Retina (tissue), 1 donor: ENCODE measurements at regions not wholly inside any gene's neighbourhood (a gene's known extent, or its start where the extent isn't known, plus 50 kb on each side); places are given as distances from the start of the nearest gene placed in this dataset.
"Not testable (repeated sequence)": the region's sequence is repeated elsewhere in the genome, so short reads cannot be mapped to it uniquely, and the experiment has no call there.

Experiments used
- DNase-seq: peaks from one replicate; pipeline ENCODE4 v3.0.0-alpha.2; 2016

- DNase-seq: no peak
These were observed 1311.1 kb upstream of the NRXN1 start for GRCh38 chr2:52343010-52343409.

GRCh38 chr2:52342458-52342857 lies 1310.5 kb upstream of the NRXN1 start:
- no peak for DNase-seq

GRCh38 chr2:52341732-52342131 lies 1309.8 kb upstream of the NRXN1 start:
- DNase-seq: no peak

DNA sequence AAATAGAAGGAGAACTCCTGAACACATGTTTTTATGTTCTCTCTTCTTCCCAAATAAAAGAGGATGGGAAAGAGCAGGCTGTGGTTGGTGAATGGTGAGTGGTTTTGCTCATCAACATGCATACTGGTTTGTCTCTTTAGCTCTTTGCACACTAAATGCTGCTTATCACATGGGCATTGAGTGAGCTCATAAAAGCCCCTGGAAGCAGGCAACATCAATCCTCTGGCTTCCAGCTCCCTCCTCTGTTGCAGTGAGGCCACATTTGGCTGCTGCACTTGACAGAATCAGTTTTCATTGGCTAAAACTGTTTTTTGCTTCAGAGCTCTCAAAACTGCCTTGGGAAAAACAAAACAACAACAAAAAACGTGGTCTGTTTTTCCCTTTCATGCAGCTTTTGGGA lies 1308.2 kb upstream of the NRXN1 start:
- peak; percentile 11 for DNase-seq

- not testable (repeated sequence) for DNase-seq
These were observed 1305.9 kb upstream of the NRXN1 start for GRCh38 chr2:52337786-52338185.

- DNase-seq: no peak
These were observed 1305.0 kb upstream of the NRXN1 start for GRCh38 chr2:52336951-52337350.

DNA sequence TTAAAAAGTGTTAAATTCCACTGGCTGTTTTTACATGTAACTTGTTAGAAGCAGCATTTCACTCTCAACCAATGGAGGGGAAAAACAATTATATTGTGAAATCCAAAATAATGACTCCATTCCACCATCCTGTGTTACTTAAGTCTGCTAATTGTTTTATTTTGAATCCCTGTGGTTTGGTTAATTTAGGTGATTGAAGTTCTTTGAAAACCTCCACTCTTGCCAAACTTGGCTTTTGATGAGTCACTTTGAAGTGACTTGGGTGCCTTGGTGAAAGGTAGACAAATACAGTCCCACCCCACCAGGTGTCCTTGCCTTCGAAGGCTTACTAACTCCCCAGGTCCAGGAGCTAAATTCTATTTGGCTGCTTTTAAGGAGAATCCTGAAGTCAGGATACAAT lies 1303.8 kb upstream of the NRXN1 start:
- no peak for DNase-seq

DNA sequence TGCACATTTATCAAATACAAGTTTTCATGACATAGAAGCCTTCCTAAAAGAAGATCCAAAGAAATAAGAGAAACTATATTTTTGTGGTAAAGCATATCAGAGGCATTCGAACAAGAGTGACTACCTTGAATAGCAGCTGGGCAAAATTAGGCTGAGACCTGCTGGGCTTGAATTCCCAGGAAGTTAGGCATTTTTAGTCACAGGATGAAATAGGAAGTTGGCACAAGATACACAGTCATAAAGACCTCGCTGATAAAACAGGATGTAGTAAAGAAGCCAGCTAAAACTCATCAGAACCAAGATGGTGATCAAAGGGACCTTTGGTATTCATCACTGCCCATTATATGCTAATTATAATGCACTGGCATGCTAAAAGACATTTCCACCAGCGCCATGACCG lies 1302.3 kb upstream of the NRXN1 start:
- no peak for DNase-seq

- no peak for DNase-seq
These were observed 1295.7 kb upstream of the NRXN1 start for GRCh38 chr2:52327641-52328040.

GRCh38 chr2:52314231-52314630 lies 1282.3 kb upstream of the NRXN1 start:
- DNase-seq: no peak

GRCh38 chr2:52312486-52312885 lies 1280.6 kb upstream of the NRXN1 start:
- DNase-seq: no peak

- no peak for DNase-seq
These were observed 1279.9 kb upstream of the NRXN1 start for GRCh38 chr2:52311862-52312261.

- DNase-seq: no peak
These were observed 1276.2 kb upstream of the NRXN1 start for GRCh38 chr2:52308156-52308555.

- DNase-seq: no peak
These were observed 1262.7 kb upstream of the NRXN1 start for GRCh38 chr2:52294628-52295027.

DNA sequence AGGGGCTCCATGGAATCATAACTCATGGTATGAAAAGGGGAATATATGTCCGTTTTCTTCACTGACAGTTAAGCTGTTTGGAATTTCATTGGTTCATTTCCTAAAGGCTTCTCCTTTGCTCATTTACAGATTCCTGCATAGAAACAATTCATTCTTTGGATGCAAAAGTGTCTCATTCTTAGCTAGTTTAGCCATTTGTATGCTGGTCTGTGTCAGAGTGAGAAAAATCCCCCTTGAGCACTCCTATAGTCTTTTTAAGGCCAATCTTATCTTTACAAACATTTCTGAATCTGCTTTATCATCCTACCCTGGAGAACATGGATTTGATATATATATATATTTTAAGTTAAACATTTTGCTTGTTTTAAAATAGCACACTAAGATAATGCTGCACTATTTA lies 1260.9 kb upstream of the NRXN1 start:
- DNase-seq: no peak

GRCh38 chr2:52289741-52290140 lies 1257.8 kb upstream of the NRXN1 start:
- no peak for DNase-seq

DNA sequence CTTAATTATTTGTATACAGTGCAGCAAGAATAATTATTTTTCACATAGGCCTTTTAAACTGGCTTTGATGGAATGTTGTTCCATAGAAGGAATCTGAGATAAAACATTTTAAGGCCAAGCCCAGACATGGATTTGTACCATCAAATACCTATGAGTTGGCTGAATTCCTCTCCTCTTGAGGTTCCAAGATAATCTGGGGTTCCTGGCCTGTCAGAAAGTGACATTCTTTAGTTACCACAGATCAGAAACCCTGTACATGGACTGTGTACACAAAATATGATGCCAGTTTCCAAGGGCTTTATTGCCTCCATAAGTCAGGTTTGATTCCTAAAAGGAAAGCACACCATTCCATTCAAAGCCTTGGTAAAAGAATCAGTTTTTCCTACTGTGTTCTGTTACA lies 1256.7 kb upstream of the NRXN1 start:
- no peak for DNase-seq

- DNase-seq: no peak
These were observed 1238.0 kb upstream of the NRXN1 start for GRCh38 chr2:52269696-52270485.

DNA sequence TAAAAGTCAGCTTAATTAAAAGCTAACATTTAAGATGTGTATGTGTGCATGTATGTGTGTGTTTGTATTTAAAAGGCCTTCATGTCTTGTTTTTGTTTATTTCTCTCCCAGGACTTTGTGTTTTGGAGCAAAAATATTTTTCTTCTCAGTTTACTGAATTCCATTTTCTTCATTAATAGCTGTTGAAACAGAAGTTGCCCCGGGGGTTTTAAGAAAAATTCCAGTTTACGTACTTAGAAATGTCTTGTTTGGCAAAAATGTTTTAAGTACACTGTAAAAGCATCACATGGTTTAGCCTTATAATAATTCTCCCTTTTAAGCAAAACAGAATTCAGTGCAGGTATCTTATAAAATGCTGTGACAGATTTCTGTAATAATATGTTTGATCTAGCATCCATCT lies 1233.0 kb upstream of the NRXN1 start:
- no peak for DNase-seq

GRCh38 chr2:52264488-52264887 lies 1232.6 kb upstream of the NRXN1 start:
- no peak for DNase-seq

DNA sequence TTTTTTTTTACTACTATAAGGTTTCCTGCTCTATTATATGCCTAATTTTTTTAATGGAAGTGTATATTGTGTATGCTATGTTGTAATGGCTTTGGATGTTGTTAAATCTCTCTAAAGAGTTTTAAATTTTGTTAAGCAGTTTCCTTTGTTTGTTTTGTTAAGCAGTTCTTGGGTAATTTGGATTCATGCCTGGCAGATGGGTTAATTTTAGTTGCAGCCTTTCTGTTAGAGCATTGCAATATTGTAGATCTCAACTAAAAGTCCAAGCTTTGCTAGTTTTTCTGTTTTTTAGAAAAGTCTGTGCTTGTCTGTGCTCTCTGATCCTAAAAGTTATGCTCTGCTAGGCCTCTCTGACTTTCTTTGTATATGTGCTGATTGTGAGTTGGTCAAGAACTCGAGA lies 1229.0 kb upstream of the NRXN1 start:
- no peak for DNase-seq

- not testable (repeated sequence) for DNase-seq
These were observed 1227.0 kb upstream of the NRXN1 start for GRCh38 chr2:52258967-52259366.

GRCh38 chr2:52258038-52258437 lies 1226.1 kb upstream of the NRXN1 start:
- DNase-seq: no peak

GRCh38 chr2:52253416-52253980 lies 1221.6 kb upstream of the NRXN1 start:
- no peak for DNase-seq

GRCh38 chr2:52238782-52239181 lies 1206.8 kb upstream of the NRXN1 start:
- no peak for DNase-seq
